ENCODE measurements at regions not wholly inside any gene's neighbourhood (a gene's known extent, or its start where the extent isn't known, plus 50 kb on each side); places are given as distances from the start of the nearest gene placed in this dataset.

DNA sequence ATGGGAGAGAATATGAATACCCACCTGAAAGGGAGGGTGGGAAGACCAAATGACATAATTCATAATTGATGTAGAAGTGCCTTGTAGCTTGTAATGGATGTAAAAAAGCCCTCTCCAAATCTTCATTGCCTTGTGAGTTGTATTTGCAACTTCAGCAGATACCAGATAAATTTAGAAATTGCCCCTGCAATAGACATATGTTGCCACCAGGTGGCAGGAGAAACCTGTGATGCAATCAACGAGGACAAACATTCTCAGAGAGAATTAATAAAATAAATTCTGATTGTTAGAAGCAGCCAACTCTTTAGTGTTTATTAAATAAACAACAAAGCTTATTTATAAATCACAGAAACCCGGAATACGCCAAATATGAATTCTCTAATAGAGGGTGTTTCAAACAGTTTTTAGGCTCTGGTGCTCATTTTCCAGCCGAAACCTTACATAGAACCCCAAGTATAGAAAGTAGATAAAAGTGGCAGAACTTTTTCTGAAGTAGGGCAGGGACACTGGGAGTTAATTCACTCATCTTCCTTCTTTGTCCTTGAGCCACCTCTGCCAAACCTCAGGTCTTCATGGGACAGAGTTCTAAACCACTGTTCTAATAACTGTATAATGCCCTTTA is 147.8 kb downstream of the TMEM38B start:
- Histone ChIP-seq H2BK20ac (ENCODE audit: low read depth, low read length, poor library complexity, severe bottlenecking) (no peak overlapping the region), H3K79me2 (ENCODE audit: insufficient read depth, low read length) (no peaks in the 10 kb centered on the region), H3K9me3 (ENCODE audit: control insufficient read depth, low read depth, low read length) (no peaks in the 10 kb centered on the region), H2BK5ac (ENCODE audit: insufficient read length, low read length) (no peak overlapping the region), H2BK120ac (ENCODE audit: low read depth, low read length, poor library complexity, severe bottlenecking) (no peak overlapping the region), H2AFZ (ENCODE audit: low read length) (no peak overlapping the region), H2BK15ac (ENCODE audit: low read depth, low read length) (no peak overlapping the region), H4K8ac (replicated peaks; ENCODE audit: insufficient read length, low read depth, low read length) (no peak overlapping the region), H2BK12ac (ENCODE audit: insufficient read length, low read depth, low read length) (no peak overlapping the region), H3K4ac (ENCODE audit: low read depth, low read length) (no peak overlapping the region), H3K27ac (ENCODE audit: insufficient read length, low read depth, low read length) (no peak overlapping the region), H3K56ac (ENCODE audit: insufficient read length, low read depth, low read length) (no peak overlapping the region), H3K27me3 (ENCODE audit: insufficient read depth, low read length) (no peaks in the 10 kb centered on the region), H3K4me2 (ENCODE audit: insufficient read depth, insufficient read length, low read length) (no peak overlapping the region), H3K4me1 (ENCODE audit: insufficient read depth, low read length) (no peaks in the 10 kb centered on the region), H3K18ac (ENCODE audit: insufficient read length, low read depth, low read length) (no peak overlapping the region), H4K5ac (ENCODE audit: insufficient read length, low read depth, low read length) (no peak overlapping the region), H3K23ac (ENCODE audit: insufficient read length, low read depth, low read length) (no peak overlapping the region), H2AK5ac (ENCODE audit: insufficient read length, low read length) (no peak overlapping the region), H4K91ac (ENCODE audit: insufficient read length, low read depth, low read length) (no peak overlapping the region), H3T11ph (ENCODE audit: low read length) (no peak overlapping the region), H3K23me2 (ENCODE audit: insufficient read length, low read depth, low read length, poor library complexity, severe bottlenecking) (no peaks in the 10 kb centered on the region), H3K79me1 (ENCODE audit: insufficient read depth, low read depth, low read length, poor library complexity, severe bottlenecking) (no peaks in the 10 kb centered on the region), H3K14ac (ENCODE audit: insufficient read depth, low read length) (no peak overlapping the region), H4K20me1 (ENCODE audit: control insufficient read depth, insufficient read depth, insufficient read length) (no peaks in the 10 kb centered on the region), H3K9ac (ENCODE audit: extremely low read depth, insufficient read length, low read length) (no peak overlapping the region)
- H3K9me3 Mint-ChIP-seq: no peaks in the 10 kb centered on the region
- no peak overlapping the region for H3K4me3 Mint-ChIP-seq
- no peaks in the 10 kb centered on the region for H3K27me3 Mint-ChIP-seq (ENCODE audit: low read depth)
- TF ChIP-seq, protein P1, sequence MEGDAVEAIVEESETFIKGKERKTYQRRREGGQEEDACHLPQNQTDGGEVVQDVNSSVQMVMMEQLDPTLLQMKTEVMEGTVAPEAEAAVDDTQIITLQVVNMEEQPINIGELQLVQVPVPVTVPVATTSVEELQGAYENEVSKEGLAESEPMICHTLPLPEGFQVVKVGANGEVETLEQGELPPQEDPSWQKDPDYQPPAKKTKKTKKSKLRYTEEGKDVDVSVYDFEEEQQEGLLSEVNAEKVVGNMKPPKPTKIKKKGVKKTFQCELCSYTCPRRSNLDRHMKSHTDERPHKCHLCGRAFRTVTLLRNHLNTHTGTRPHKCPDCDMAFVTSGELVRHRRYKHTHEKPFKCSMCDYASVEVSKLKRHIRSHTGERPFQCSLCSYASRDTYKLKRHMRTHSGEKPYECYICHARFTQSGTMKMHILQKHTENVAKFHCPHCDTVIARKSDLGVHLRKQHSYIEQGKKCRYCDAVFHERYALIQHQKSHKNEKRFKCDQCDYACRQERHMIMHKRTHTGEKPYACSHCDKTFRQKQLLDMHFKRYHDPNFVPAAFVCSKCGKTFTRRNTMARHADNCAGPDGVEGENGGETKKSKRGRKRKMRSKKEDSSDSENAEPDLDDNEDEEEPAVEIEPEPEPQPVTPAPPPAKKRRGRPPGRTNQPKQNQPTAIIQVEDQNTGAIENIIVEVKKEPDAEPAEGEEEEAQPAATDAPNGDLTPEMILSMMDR (conservative IDR thresholded peaks at IDR 0.05): peak; percentile 93
- no peaks in the 10 kb centered on the region; a peak in 1 of 4 replicates for H3K4me1 Mint-ChIP-seq
- no CpG with 5 or more reads among the region's 4 CpGs for WGBS (ENCODE audit: extremely low coverage, insufficient read length, low lambda C conversion rate)
- no peak overlapping the region for H3K27ac Mint-ChIP-seq
- no peak for DNase-seq
- H3K36me3 Mint-ChIP-seq (ENCODE audit: insufficient read depth in 1 of 3, low read depth in 3 of 3): no peaks in the 10 kb centered on the region

All from H9 (cell line).